ENCODE measurements at regions not wholly inside any gene's neighbourhood (a gene's known extent, or its start where the extent isn't known, plus 50 kb on each side); places are given as distances from the start of the nearest gene placed in this dataset.

DNA sequence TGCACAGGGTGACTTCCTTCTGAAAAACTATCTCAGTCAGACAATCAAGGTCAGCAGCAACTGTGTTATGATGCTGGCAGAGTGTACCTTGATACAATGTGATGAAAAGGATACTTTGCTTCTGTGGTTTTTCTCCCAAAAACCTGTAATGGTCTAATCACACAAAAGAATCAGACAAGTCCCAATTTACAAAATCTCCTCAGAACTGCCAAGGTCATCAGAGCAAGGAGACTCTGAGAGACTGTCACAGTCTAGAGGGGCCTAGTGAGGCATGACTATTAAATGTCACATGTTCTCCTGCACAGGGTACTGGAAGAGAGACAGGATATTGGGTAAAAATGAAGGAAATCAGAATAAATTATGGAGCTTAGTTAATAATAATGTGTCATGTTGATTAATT lies 185.4 kb downstream of the ST6GAL2 start:
- ChIA-PET CTCF (no interaction called here), POLR2A (no interaction called here)
- DNase-seq (ENCODE audit: extremely low spot score): no peak

DNA sequence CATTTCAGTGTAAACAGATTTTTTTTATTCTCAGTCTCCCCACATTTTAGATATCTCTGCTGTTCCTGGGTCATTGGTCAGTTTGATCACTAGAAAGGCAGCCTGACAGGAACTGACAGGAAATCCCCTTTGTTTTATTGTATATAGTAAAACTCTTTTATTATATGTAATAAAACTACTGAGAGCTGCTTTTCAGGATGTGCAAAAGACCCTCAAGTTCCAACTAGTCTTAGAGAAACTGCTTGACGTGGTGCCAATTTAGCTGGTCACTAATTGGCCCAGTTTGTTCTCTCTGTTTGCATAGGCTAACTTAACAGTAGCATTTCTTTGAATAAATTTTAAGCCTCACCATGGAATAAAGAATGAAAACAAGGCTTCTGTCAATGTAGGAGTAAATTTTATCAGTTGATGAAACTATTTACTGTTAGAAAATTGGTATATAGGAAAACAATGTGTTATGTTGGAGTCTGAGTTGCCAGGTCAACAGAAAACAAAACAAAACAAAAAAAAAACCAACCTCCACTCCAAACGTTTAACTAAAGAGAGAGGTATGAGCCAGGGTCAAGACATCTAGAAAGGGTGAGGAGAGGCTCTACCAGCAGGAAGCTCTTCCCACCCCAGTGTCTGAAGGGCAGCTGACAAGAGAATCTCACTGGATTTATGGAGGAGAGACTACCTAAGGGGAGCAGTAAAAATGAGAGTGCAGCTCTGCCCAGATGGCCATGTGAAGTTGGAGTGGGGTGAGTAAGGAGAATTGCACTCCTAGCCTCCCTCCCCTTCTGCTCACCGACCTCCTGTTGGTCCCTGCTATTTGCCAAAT lies 184.6 kb downstream of the ST6GAL2 start:
- no peak for DNase-seq (ENCODE audit: extremely low spot score)
- TF ChIP-seq, protein P1, sequence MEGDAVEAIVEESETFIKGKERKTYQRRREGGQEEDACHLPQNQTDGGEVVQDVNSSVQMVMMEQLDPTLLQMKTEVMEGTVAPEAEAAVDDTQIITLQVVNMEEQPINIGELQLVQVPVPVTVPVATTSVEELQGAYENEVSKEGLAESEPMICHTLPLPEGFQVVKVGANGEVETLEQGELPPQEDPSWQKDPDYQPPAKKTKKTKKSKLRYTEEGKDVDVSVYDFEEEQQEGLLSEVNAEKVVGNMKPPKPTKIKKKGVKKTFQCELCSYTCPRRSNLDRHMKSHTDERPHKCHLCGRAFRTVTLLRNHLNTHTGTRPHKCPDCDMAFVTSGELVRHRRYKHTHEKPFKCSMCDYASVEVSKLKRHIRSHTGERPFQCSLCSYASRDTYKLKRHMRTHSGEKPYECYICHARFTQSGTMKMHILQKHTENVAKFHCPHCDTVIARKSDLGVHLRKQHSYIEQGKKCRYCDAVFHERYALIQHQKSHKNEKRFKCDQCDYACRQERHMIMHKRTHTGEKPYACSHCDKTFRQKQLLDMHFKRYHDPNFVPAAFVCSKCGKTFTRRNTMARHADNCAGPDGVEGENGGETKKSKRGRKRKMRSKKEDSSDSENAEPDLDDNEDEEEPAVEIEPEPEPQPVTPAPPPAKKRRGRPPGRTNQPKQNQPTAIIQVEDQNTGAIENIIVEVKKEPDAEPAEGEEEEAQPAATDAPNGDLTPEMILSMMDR (IDR thresholded peaks at IDR 0.05; ENCODE audit: control extremely low read depth, extremely low read depth, low read depth, missing control alignments): no peak
- ChIA-PET CTCF (no interaction called here), POLR2A (no interaction called here)

More for the DNA sequence above, 185.4 kb downstream of the ST6GAL2 start:
- TF ChIP-seq, protein P1 (IDR thresholded peaks at IDR 0.05; ENCODE audit: control extremely low read depth, extremely low read depth, low read depth, missing control alignments): no peak

DNA sequence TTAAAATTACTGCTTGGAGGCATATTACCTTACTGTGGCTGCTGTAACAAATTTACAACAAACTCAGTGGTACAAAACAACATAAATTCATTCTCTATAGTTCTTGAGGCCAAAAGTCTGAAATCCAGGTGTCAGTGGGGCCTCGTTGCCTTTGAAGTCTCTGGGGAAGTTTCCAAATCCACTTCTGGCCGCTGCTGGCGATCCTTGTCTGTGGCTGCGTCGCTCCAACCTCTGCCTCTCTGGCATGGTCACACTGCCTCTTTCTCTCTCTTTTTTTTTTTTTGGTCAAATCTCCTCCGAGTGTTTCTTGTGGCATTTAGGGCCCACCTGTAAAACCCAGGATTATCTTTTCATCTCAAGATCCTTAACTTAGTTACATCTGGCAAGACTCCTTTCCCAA lies 182.8 kb downstream of the ST6GAL2 start:
- CTCF ChIA-PET: interaction anchor here (1.4 kb wide), 1 partner anchor 9 kb away, joined by 3 read pairs; no protein-coding TSS in a partner anchor
- TF ChIP-seq, protein P1 (IDR thresholded peaks at IDR 0.05; ENCODE audit: control extremely low read depth, extremely low read depth, low read depth, missing control alignments): no peak
- POLR2A ChIA-PET: no interaction called here
- DNase-seq (ENCODE audit: extremely low spot score): no peak

DNA sequence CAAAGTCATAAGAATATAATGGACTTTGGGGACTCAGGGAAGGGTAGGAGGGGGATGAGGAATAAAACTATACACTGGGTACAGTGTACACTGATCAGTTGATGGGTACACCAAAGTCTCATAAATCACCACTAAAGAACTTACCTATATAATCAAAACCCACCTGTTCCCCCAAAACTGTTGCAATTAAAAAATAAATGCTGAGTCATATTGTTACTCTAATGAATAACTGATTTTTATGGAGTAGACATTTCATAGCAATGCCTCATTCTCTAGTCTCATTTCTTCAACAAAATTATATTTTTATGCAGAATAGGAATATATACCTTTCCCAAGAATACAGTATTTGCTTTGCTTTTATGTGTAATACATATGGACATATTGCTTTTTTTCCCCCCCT lies 181.2 kb downstream of the ST6GAL2 start:
- TF ChIP-seq, protein P1 (IDR thresholded peaks at IDR 0.05; ENCODE audit: control extremely low read depth, extremely low read depth, low read depth, missing control alignments): no peak
- ChIA-PET CTCF (interaction anchor here (1.4 kb wide), 1 partner anchor 8 kb away, joined by 3 read pairs; no protein-coding TSS in a partner anchor), POLR2A (no interaction called here)
- DNase-seq (ENCODE audit: extremely low spot score): no peak

DNA sequence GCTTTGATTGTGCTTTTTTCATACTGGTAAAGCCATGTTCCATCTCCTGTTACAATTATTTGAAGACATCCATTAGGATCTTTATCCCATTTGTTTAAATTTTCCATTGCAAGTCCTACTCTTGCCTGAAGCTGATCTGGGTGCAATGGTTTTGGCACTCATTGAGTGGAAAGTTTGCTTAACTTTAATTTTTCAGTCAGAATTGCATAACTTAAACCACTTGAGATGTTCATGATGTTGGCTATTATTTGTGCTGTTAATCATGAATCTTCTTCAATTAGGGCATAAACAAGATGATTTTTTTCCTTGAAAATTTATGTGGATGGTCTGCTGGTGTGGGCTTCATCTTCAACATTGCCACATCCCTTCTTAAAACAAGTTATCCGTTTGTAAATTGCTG lies 180.1 kb downstream of the ST6GAL2 start:
- DNase-seq (ENCODE audit: extremely low spot score): no peak
- TF ChIP-seq, protein P1 (IDR thresholded peaks at IDR 0.05; ENCODE audit: control extremely low read depth, extremely low read depth, low read depth, missing control alignments): no peak
- CTCF ChIA-PET: no interaction called here
- POLR2A ChIA-PET: no interaction called here

DNA sequence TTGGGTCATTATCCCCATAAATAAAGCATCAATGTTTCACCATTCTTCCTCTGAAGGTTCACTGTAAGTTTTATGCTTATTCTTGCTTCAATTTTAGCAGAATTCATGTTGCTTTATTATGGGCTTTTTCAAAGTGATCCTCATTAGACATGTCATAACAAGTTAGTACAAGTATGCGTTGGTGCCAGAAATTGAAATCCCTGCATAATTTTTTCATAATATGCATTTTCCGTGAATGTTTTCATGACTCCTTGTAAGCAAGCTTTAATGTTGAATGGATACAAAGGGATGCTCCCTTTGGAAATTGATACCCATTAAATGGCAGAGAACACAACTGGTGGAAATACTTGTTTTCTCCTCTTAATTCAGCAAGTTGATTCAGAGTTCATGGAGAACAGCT lies 179.7 kb downstream of the ST6GAL2 start:
- POLR2A ChIA-PET: no interaction called here

More for the DNA sequence above, 179.7 kb downstream of the ST6GAL2 start:
- DNase-seq (ENCODE audit: extremely low spot score): no peak
- CTCF ChIA-PET: no interaction called here
- TF ChIP-seq, protein P1 (IDR thresholded peaks at IDR 0.05; ENCODE audit: control extremely low read depth, extremely low read depth, low read depth, missing control alignments): no peak
